ENCODE measurements at regions not wholly inside any gene's neighbourhood (a gene's known extent, or its start where the extent isn't known, plus 50 kb on each side); places are given as distances from the start of the nearest gene placed in this dataset.
A peak's percentile ranks its signal among the peaks of the same experiment; 100 is the strongest.

GRCh38 chr10:33483816-33484190, 149.3 kb upstream of the NRP1 start:
- Histone ChIP-seq H2AK5ac (ENCODE audit: low read depth, low read length) (no peak overlapping the region), H4K20me1 (replicated peaks in 1 of 2; ENCODE audit: control insufficient read depth in 1 of 2, insufficient read depth in 2 of 2, low read length in 2 of 2) (no peaks in the 10 kb centered on the region), H3K4me3 (ENCODE audit: extremely low read depth in 1 of 4, insufficient read depth in 2 of 4, low read depth in 3 of 4, low read length in 4 of 4) (no peak overlapping the region), H3K4me2 (ENCODE audit: insufficient read depth in 1 of 2, low read depth in 2 of 2, low read length in 2 of 2) (peak overlapping the region in 1 of 2 experiments; percentile 56; a peak in 2 of 4 replicates), H3K27me3 (replicated peaks in 1 of 4; ENCODE audit: control insufficient read depth in 3 of 4, extremely low read depth in 1 of 4, insufficient read depth in 3 of 4, low read length in 3 of 4) (no peaks in the 10 kb centered on the region), H2BK15ac (ENCODE audit: low read length) (no peak overlapping the region), H3K18ac (ENCODE audit: extremely low read depth, low read length) (peak overlapping the region; percentile 88; the same call in 1 of the 2 replicates), H3K56ac (replicated peaks; ENCODE audit: insufficient read length, low read depth, low read length) (no peak overlapping the region), H3K9me3 (ENCODE audit: insufficient read depth in 2 of 2, low read depth in 1 of 2, low read length in 1 of 2) (peaks cover 9 to 12% of the 10 kb centered on the region in 2 experiments; a peak in 3 of 4 replicates), H3K23me2 (ENCODE audit: low read depth, low read length) (no peaks in the 10 kb centered on the region), H3K27ac (ENCODE audit: low read depth, low read length) (no peak overlapping the region), H4K8ac (ENCODE audit: extremely low read depth, insufficient read depth, low read length) (no peak overlapping the region), H3K9ac (replicated peaks in 1 of 4; ENCODE audit: extremely low read depth in 1 of 4, low read depth in 3 of 4, low read length in 3 of 4) (0 out of 7 replicates have a peak overlapping the region, but pooled peaks of 1 of the 4 experiments have one; percentile 22), H3K36me3 (ENCODE audit: control insufficient read depth in 2 of 4, insufficient read depth in 4 of 4, low read length in 3 of 4) (peaks cover 0 to 3% (median 0%) of the 10 kb centered on the region in 4 experiments; a peak in 1 of 8 replicates), H3K23ac (ENCODE audit: insufficient read length) (no peak overlapping the region), H4K5ac (ENCODE audit: insufficient read length, low read depth, low read length) (peak overlapping the region; percentile 13), H3K79me2 (ENCODE audit: control insufficient read depth in 1 of 2, insufficient read depth in 2 of 2, low read length in 2 of 2) (no peaks in the 10 kb centered on the region), H3K79me1 (ENCODE audit: low read depth, low read length) (no peaks in the 10 kb centered on the region), H3K4ac (replicated peaks; ENCODE audit: insufficient read length, low read depth, low read length) (no peak overlapping the region), H2BK20ac (ENCODE audit: low read length) (peak overlapping the region; percentile 87; the same call in 1 of the 2 replicates), H2AFZ (ENCODE audit: low read length) (no peak overlapping the region), H2BK5ac (ENCODE audit: low read depth, low read length) (peak overlapping the region; percentile 86; the same call in 1 of the 2 replicates), H4K91ac (replicated peaks; ENCODE audit: insufficient read length, low read length) (no peak overlapping the region), H3K14ac (ENCODE audit: insufficient read length) (no peak overlapping the region), H3K4me1 (replicated peaks in 1 of 4; ENCODE audit: control insufficient read depth in 3 of 4, insufficient read depth in 4 of 4, low read length in 3 of 4) (peaks cover 2 to 17% (median 11%) of the 10 kb centered on the region in 4 experiments; a peak in 5 of 7 replicates), H2BK12ac (ENCODE audit: low read depth, low read length) (peak overlapping the region; percentile 60; the same call in 1 of the 2 replicates), H2BK120ac (replicated peaks; ENCODE audit: low read depth, low read length) (peak overlapping the region; percentile 31)
- POLR2A ChIA-PET (ENCODE audit: partially characterized antibody): interaction anchor here (1.0 to 1.3 kb wide), 2 partner anchors 10 to 24 kb away, joined by 3 to 5 read pairs; no protein-coding TSS in a partner anchor
- DNase-seq (ENCODE audit: low read depth in 1 of 2, low spot score in 2 of 2): no peak
- CTCF ChIA-PET (ENCODE audit: partially characterized antibody): interaction anchor here (0.5 to 0.6 kb wide), 2 partner anchors 268 to 1068 kb away, joined by 3 read pairs; no protein-coding TSS in a partner anchor
- 78% methylated on average over 3 of the region's 3 CpGs; no CpG with 5 or more reads in 1 of the 2 experiments for WGBS, 2 experiments (ENCODE audit: extremely low coverage in 1 of 2, insufficient coverage in 1 of 2, insufficient read length in 1 of 2, insufficient replicate concordance in 2 of 2, low coverage in 1 of 2, low lambda C conversion rate in 2 of 2, missing lambda C conversion rate in 1 of 2)
- TF ChIP-seq SUZ12 (IDR thresholded peaks at IDR 0.05; ENCODE audit: low read length) (no peak), NRF1 (IDR thresholded peaks at IDR 0.05; ENCODE audit: low read depth, low read length) (no peak), SP2 (IDR thresholded peaks at IDR 0.05; ENCODE audit: low read length) (no peak)
- FAIRE-seq: no peak

Data from H1 (cell line).